Endothelial cell of umbilical vein (primary cell): ENCODE measurements at regions not wholly inside any gene's neighbourhood (a gene's known extent, or its start where the extent isn't known, plus 50 kb on each side); places are given as distances from the start of the nearest gene placed in this dataset.

ENCODE experiments used
- BruUV-seq: library from RNA; stranded (reverse); fragments of 400-500 nt; replicated peaks from 2 replicates; lab custom pipeline; 2021; lab: Mats Ljungman, UMichigan
- CTCF ChIA-PET: fragments of 300-600, 350-600 bp; sonication (Branson Sonifier 250); formaldehyde crosslinking; loops from one replicate; lab custom pipeline; 2021; ENCODE audit warnings: antibody characterized with exemption, inconsistent platforms; lab: Charles Lee
- POLR2A ChIA-PET: fragments of 300-600, 350-600 bp; sonication (Branson Sonifier 250); formaldehyde crosslinking; loops from one replicate; lab custom pipeline; 2021; ENCODE audit warnings: antibody characterized with exemption, inconsistent platforms; lab: Charles Lee
- DNase-seq: peaks from one replicate; pipeline ENCODE4 v3.0.0-alpha.2; 2011; ENCODE audit warnings: low read depth, low spot score
- FAIRE-seq: peaks from 2 replicates; lab custom pipeline; 2011; peaks lifted over from hg19 to GRCh38; lab: Jason Lieb, UNC
- H2AFZ ChIP-seq: 2 replicates; pipeline ENCODE4 v1.6.0; 2012; ENCODE audit warnings: low read depth, low read length, control low read depth, inconsistent platforms
- H3K27ac ChIP-seq: 2 replicates; pipeline ENCODE4 v1.5.1; 2011; ENCODE audit warnings: low read depth, mild to moderate bottlenecking, control low read depth, low read length, moderate library complexity; ENCODE audit not compliant: insufficient read depth
- H3K27me3 ChIP-seq, 2 experiments: 2 replicates each; pipeline versions ENCODE4 v1.6.0 to v1.6.1; 2011; ENCODE audit warnings: low read length in 2 of 2, mixed read lengths in 1 of 2; ENCODE audit not compliant: control insufficient read depth in 2 of 2, insufficient read depth in 2 of 2
- H3K36me3 ChIP-seq, 2 experiments: 2 replicates in 1 of 2; 3 replicates in 1 of 2; pipeline ENCODE4 v1.5.1; 2011; ENCODE audit warnings: low read length in 2 of 2, mild to moderate bottlenecking in 1 of 2, moderate library complexity in 1 of 2; ENCODE audit not compliant: control insufficient read depth in 2 of 2, insufficient read depth in 2 of 2; ENCODE audit errors: extremely low read depth in 1 of 2
- H3K4me1 ChIP-seq: 3 replicates; pipeline ENCODE4 v1.5.1; 2011; ENCODE audit warnings: mild to moderate bottlenecking, low read length; ENCODE audit not compliant: control insufficient read depth, insufficient read depth; ENCODE audit errors: extremely low read depth
- H3K4me2 ChIP-seq: 2 replicates; pipeline ENCODE4 v1.6.1; 2011; ENCODE audit warnings: low read length, control low read depth, mixed read lengths; ENCODE audit not compliant: insufficient read depth
- H3K4me3 ChIP-seq, 3 experiments: fragments of 200-600 bp in 1 of 3; sonication (generic), shearing (Covaris generic) in 1 of 3; replicated peaks in 1 of 3; 2 replicates each; pipeline ENCODE4 v1.5.1; 2011 to 2016; ENCODE audit warnings: control low read depth in 3 of 3, low read length in 3 of 3, mild to moderate bottlenecking in 2 of 3, inconsistent platforms in 1 of 3, low read depth in 1 of 3, moderate library complexity in 1 of 3; ENCODE audit not compliant: insufficient read depth in 1 of 3
- H3K79me2 ChIP-seq: 2 replicates; pipeline ENCODE4 v1.6.0; 2012; ENCODE audit warnings: low read length, inconsistent platforms; ENCODE audit not compliant: control insufficient read depth, insufficient read depth
- H3K9ac ChIP-seq: replicated peaks from 2 replicates; pipeline ENCODE3; 2011; ENCODE audit warnings: low read length, control low read depth; ENCODE audit not compliant: insufficient read depth; ENCODE audit errors: extremely low read depth
- H3K9me1 ChIP-seq: replicated peaks from 3 replicates; pipeline ENCODE4 v1.6.0; 2011; ENCODE audit warnings: mild to moderate bottlenecking, low read length; ENCODE audit not compliant: control insufficient read depth, insufficient read depth; ENCODE audit errors: extremely low read depth
- H3K9me3 ChIP-seq: replicated peaks from 2 replicates; pipeline ENCODE4 v1.5.1; 2012; ENCODE audit warnings: low read length, inconsistent platforms; ENCODE audit not compliant: control insufficient read depth, insufficient read depth
- H4K20me1 ChIP-seq: replicated peaks from 2 replicates; pipeline ENCODE3; 2011; ENCODE audit warnings: mild to moderate bottlenecking, low read length; ENCODE audit not compliant: control insufficient read depth, insufficient read depth; ENCODE audit errors: extremely low read depth
- CTCF ChIP-seq, 2 donors: IDR thresholded peaks; 1 replicate in 1 of 2; 2 replicates in 1 of 2; pipeline ENCODE4 v1.5.1; 2011; ENCODE audit warnings: low read length in 2 of 2, mild to moderate bottlenecking in 2 of 2, moderate library complexity in 2 of 2, control low read depth in 1 of 2, inconsistent platforms in 1 of 2, low read depth in 1 of 2; ENCODE audit not compliant: insufficient read depth in 1 of 2; ENCODE audit errors: extremely low read depth in 1 of 2
- EZH2 ChIP-seq: IDR thresholded peaks from 2 replicates; pipeline ENCODE4 v1.6.1; 2012; ENCODE audit warnings: borderline replicate concordance, low read depth, mild to moderate bottlenecking, moderate library complexity, low read length, inconsistent platforms; ENCODE audit not compliant: severe bottlenecking
- FOS ChIP-seq: IDR thresholded peaks from 2 replicates; pipeline ENCODE4 v1.6.1; 2011; ENCODE audit warnings: mild to moderate bottlenecking, low read length, moderate library complexity, borderline replicate concordance; ENCODE audit not compliant: insufficient read depth
- GATA2 ChIP-seq: IDR thresholded peaks from 2 replicates; pipeline ENCODE4 v1.7.0; 2011; ENCODE audit warnings: low read depth, mild to moderate bottlenecking, moderate library complexity, mixed read lengths, low read length; ENCODE audit not compliant: insufficient read length, insufficient read depth
- JUN ChIP-seq: IDR thresholded peaks from 2 replicates; pipeline ENCODE4 v1.6.1; 2011; ENCODE audit warnings: borderline replicate concordance, low read depth; ENCODE audit not compliant: insufficient read length, insufficient read depth
- MAX ChIP-seq: IDR thresholded peaks from 2 replicates; pipeline ENCODE4 v1.6.1; 2011; ENCODE audit not compliant: insufficient read depth, insufficient read length
- MYC ChIP-seq: IDR thresholded peaks from one replicate; pipeline ENCODE4 v1.6.1; 2011; ENCODE audit warnings: mild to moderate bottlenecking, low read depth, low read length
- POLR2A ChIP-seq: IDR thresholded peaks from 2 replicates; pipeline ENCODE4 v1.6.1; 2012; ENCODE audit warnings: low read depth, mild to moderate bottlenecking, control low read depth, low read length
- POLR2AphosphoS5 ChIP-seq: IDR thresholded peaks from 2 replicates; pipeline ENCODE4 v1.6.1; 2012; ENCODE audit warnings: low read depth, mild to moderate bottlenecking, control low read depth, low read length, moderate library complexity; ENCODE audit not compliant: insufficient read depth
- dilution Hi-C: fragments of 300-500 bp; cut with MboI; formaldehyde crosslinking; loops from one replicate; pipeline ENCODE4 v1.15.0; 2019; ENCODE audit warnings: low sequenced_read_pairs; ENCODE audit not compliant: extremely low pct_ligation_motif_present
- intact Hi-C: fragments of 100-400 bp; cut with micrococcal nuclease; formaldehyde crosslinking; loops from one replicate; pipeline ENCODE4 v1.10.0; 2022

GRCh38 chr14:65966188-65966587 lies 520.0 kb upstream of the CCDC196 start:
- DNase-seq (no peak), FAIRE-seq (no peak)
- Histone ChIP-seq H3K9me3 (no peaks in the 10 kb centered on the region), H3K9ac (no peak overlapping the region), H2AFZ (no peak overlapping the region), H3K36me3 (no peaks in the 10 kb centered on the region), H3K27ac (no peak overlapping the region), H3K4me1 (no peaks in the 10 kb centered on the region), H3K4me3 (no peak overlapping the region), H3K4me2 (no peak overlapping the region), H3K79me2 (no peaks in the 10 kb centered on the region), H3K9me1 (no peaks in the 10 kb centered on the region), H4K20me1 (no peaks in the 10 kb centered on the region), H3K27me3 (no peaks in the 10 kb centered on the region)
- no peak for TF ChIP-seq EZH2
- TF ChIP-seq GATA2, result no peak
- no peak for TF ChIP-seq CTCF (IDR thresholded peaks at IDR 0.05; ENCODE audit: extremely low read depth in 1 of 2, insufficient read depth in 1 of 2, low read depth in 1 of 2, low read length in 2 of 2)
- TF ChIP-seq POLR2AphosphoS5, result no peak
- TF ChIP-seq JUN, result no peak
- TF ChIP-seq MYC, result no peak
- no peak for TF ChIP-seq POLR2A
- TF ChIP-seq MAX, result no peak
- no peak for TF ChIP-seq FOS
- POLR2A ChIA-PET, result no interaction called here
- intact Hi-C loops, result no loop called here
- dilution Hi-C loops, result no loop called here
- BruUV-seq, result no TSS peak
- CTCF ChIA-PET, result interaction anchor here (1.0 to 1.1 kb wide), 2 partner anchors 10 to 142 kb away, joined by 3 to 4 read pairs; no protein-coding TSS in a partner anchor
